Glutamatergic neuron (in vitro differentiated cells): ENCODE measurements at regions not wholly inside any gene's neighbourhood (a gene's known extent, or its start where the extent isn't known, plus 50 kb on each side); places are given as distances from the start of the nearest gene placed in this dataset.

Experiments
- DNase-seq: peaks from one replicate; pipeline ENCODE4 v3.0.0; 2022
- H3K27ac Mint-ChIP-seq: one replicate; pipeline ENCODE4 v1.8.0; 2020; ENCODE audit warnings: mild to moderate bottlenecking, mixed read lengths, inconsistent platforms; ENCODE audit not compliant: unreplicated experiment
- H3K27me3 Mint-ChIP-seq: one replicate; pipeline ENCODE4 v1.8.0; 2020; ENCODE audit warnings: mild to moderate bottlenecking, moderate library complexity, mixed read lengths, inconsistent platforms; ENCODE audit not compliant: unreplicated experiment
- H3K36me3 Mint-ChIP-seq: one replicate; pipeline ENCODE4 v1.8.0; 2020; ENCODE audit warnings: mild to moderate bottlenecking, mixed read lengths, inconsistent platforms; ENCODE audit not compliant: unreplicated experiment
- H3K4me1 Mint-ChIP-seq: one replicate; pipeline ENCODE4 v1.8.0; 2020; ENCODE audit warnings: mild to moderate bottlenecking, low read depth, mixed read lengths, inconsistent platforms; ENCODE audit not compliant: unreplicated experiment
- H3K4me3 Mint-ChIP-seq: one replicate; pipeline ENCODE4 v1.8.0; 2020; ENCODE audit warnings: mild to moderate bottlenecking, mixed read lengths, inconsistent platforms; ENCODE audit not compliant: unreplicated experiment
- H3K9me3 Mint-ChIP-seq: one replicate; pipeline ENCODE4 v1.8.0; 2020; ENCODE audit warnings: mild to moderate bottlenecking, moderate library complexity, mixed read lengths, inconsistent platforms; ENCODE audit not compliant: unreplicated experiment
- CTCF ChIP-seq: fragments of 200-600 bp; sonication (generic); IDR thresholded peaks from one replicate; pipeline ENCODE4 v1.5.0; 2021; ENCODE audit not compliant: partially characterized antibody, unreplicated experiment

GRCh38 chr3:26558257-26558656, 64.3 kb upstream of the LRRC3B start:
- no peak overlapping the region for H3K27ac Mint-ChIP-seq
- no peak for DNase-seq
- no peaks in the 10 kb centered on the region for H3K27me3 Mint-ChIP-seq
- H3K4me1 Mint-ChIP-seq = no peaks in the 10 kb centered on the region
- no peak for TF ChIP-seq CTCF
- no peaks in the 10 kb centered on the region for H3K36me3 Mint-ChIP-seq
- H3K9me3 Mint-ChIP-seq = no peaks in the 10 kb centered on the region
- no peak overlapping the region for H3K4me3 Mint-ChIP-seq

GRCh38 chr3:26559227-26559626, 63.3 kb upstream of the LRRC3B start:
- H3K27me3 Mint-ChIP-seq = no peaks in the 10 kb centered on the region
- H3K4me3 Mint-ChIP-seq = no peak overlapping the region
- H3K36me3 Mint-ChIP-seq = no peaks in the 10 kb centered on the region
- H3K27ac Mint-ChIP-seq = no peak overlapping the region
- TF ChIP-seq CTCF = no peak
- DNase-seq = no peak
- no peaks in the 10 kb centered on the region for H3K4me1 Mint-ChIP-seq
- H3K9me3 Mint-ChIP-seq = no peaks in the 10 kb centered on the region

GRCh38 chr3:26560081-26560480, 62.5 kb upstream of the LRRC3B start:
- H3K27me3 Mint-ChIP-seq = no peaks in the 10 kb centered on the region
- DNase-seq = no peak
- TF ChIP-seq CTCF = no peak
- H3K9me3 Mint-ChIP-seq = no peaks in the 10 kb centered on the region
- H3K4me1 Mint-ChIP-seq = no peaks in the 10 kb centered on the region
- H3K36me3 Mint-ChIP-seq = no peaks in the 10 kb centered on the region
- no peak overlapping the region for H3K27ac Mint-ChIP-seq
- H3K4me3 Mint-ChIP-seq = no peak overlapping the region

- Mint-ChIP-seq H3K36me3 (no peaks in the 10 kb centered on the region), H3K4me3 (no peak overlapping the region), H3K27ac (peak overlapping the region; percentile 34)
Measured at GRCh38 chr3:26562021-26562768, 60.4 kb upstream of the LRRC3B start.

More at GRCh38 chr3:26562021-26562768, 60.4 kb upstream of the LRRC3B start:
- no peak for DNase-seq
- H3K9me3 Mint-ChIP-seq = no peaks in the 10 kb centered on the region
- TF ChIP-seq CTCF = no peak
- no peaks in the 10 kb centered on the region for H3K4me1 Mint-ChIP-seq
- H3K27me3 Mint-ChIP-seq = no peaks in the 10 kb centered on the region
